Neural cell (in vitro differentiated cells): ENCODE measurements at regions not wholly inside any gene's neighbourhood (a gene's known extent, or its start where the extent isn't known, plus 50 kb on each side); places are given as distances from the start of the nearest gene placed in this dataset.

Source experiments
- EP300 ChIP-seq: fragments of 450-650 bp; conservative IDR thresholded peaks from 2 replicates; pipeline ENCODE4 v1.6.1; 2014; ENCODE audit warnings: antibody characterized with exemption, mild to moderate bottlenecking, moderate library complexity; ENCODE audit not compliant: poor library complexity, severe bottlenecking
- POLR2AphosphoS5 ChIP-seq: IDR thresholded peaks from 2 replicates; pipeline ENCODE4 v1.6.1; 2012
- TF ChIP-seq, protein P1 (sequence below): fragments of 450-650 bp; IDR thresholded peaks from 2 replicates; pipeline ENCODE4 v1.5.1; 2014; ENCODE audit warnings: antibody characterized with exemption, mild to moderate bottlenecking, moderate library complexity; ENCODE audit not compliant: poor library complexity, severe bottlenecking

- TF ChIP-seq, protein P1, sequence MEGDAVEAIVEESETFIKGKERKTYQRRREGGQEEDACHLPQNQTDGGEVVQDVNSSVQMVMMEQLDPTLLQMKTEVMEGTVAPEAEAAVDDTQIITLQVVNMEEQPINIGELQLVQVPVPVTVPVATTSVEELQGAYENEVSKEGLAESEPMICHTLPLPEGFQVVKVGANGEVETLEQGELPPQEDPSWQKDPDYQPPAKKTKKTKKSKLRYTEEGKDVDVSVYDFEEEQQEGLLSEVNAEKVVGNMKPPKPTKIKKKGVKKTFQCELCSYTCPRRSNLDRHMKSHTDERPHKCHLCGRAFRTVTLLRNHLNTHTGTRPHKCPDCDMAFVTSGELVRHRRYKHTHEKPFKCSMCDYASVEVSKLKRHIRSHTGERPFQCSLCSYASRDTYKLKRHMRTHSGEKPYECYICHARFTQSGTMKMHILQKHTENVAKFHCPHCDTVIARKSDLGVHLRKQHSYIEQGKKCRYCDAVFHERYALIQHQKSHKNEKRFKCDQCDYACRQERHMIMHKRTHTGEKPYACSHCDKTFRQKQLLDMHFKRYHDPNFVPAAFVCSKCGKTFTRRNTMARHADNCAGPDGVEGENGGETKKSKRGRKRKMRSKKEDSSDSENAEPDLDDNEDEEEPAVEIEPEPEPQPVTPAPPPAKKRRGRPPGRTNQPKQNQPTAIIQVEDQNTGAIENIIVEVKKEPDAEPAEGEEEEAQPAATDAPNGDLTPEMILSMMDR, result no peak
- no peak for TF ChIP-seq EP300
- TF ChIP-seq POLR2AphosphoS5, result no peak
Measured at GRCh38 chrX:96566878-96567277, 117.8 kb upstream of the DIAPH2 start.
